ENCODE measurements at regions not wholly inside any gene's neighbourhood (a gene's known extent, or its start where the extent isn't known, plus 50 kb on each side); places are given as distances from the start of the nearest gene placed in this dataset.

DNA sequence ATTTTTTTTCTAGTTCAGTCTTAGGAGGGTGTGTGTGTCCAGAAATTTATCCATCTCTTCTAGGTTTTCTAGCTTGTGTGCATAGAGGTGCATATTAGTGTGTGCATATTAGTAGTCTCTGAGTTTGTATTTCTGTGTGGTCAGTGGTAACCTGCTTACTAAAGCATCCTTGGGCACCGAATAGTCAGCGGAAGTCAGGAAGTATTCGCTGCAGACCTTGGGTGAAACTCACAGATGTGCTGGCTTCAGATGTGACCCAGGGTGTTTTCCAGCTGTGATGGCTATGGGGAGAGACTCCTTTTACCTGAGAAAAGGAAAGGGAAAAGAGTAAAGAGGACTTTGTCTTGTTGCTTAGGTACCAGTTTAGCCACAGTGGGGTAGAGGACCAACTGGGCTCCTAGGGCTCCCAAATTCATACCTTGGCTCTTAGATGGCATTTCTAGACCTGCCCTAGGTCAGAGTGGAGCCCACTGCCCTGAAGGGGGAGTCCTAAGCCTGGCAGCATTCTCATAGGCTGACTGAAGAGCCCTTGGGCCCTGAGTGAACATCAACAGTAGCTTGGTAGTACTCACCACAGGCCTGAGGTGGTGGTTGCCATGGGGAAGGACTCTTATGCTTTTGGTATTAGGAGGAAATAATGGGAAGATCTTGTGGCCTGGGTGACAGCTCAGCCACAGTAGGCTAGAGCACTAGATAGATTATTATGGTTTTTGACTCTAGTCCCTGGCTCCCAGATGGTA, 286.0 kb upstream of the ZPLD1 start:
- no peak for DNase-seq (ENCODE audit: low read depth in 2 of 2)

DNA sequence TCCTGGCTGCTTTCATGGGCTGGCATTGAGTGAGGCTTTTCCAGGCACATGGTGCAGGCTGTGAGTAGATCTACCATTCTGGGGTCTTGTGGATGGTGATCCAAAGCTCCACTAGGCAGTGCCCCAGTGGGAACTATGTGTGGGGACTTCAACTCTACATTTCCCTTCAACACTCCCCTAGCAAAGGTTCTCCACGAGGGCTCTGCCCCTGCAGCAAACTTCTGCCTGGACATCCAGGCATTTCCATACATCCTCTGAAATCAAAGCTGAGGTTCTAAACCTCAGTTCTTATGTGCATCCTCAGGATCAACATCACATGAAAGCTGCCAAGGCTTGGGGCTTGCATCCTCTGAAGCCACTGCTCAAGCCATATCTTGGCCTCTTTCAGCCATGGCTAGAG, 282.9 kb upstream of the ZPLD1 start:
- DNase-seq (ENCODE audit: low read depth in 2 of 2) = no peak

DNA sequence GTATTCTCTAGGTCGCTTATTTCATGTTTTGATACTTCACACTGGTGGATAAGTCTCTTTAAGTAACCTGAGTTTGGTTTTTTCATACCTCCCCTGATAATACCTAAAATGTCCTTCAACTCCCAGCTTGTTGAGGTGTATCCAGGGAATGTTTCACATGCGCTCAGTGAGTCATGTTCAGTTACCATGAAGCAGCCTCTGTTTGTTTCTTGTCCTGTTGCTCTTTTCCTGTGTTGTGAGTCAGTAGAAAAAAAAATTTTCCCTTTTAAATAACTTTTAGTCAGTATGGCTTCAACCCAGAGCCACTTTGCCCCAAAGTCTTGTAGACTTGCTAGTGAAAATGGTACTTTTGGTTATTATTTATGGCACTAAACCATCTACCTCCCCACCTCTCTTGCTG, 278.4 kb upstream of the ZPLD1 start:
- no peak for DNase-seq (ENCODE audit: low read depth in 2 of 2)

DNA sequence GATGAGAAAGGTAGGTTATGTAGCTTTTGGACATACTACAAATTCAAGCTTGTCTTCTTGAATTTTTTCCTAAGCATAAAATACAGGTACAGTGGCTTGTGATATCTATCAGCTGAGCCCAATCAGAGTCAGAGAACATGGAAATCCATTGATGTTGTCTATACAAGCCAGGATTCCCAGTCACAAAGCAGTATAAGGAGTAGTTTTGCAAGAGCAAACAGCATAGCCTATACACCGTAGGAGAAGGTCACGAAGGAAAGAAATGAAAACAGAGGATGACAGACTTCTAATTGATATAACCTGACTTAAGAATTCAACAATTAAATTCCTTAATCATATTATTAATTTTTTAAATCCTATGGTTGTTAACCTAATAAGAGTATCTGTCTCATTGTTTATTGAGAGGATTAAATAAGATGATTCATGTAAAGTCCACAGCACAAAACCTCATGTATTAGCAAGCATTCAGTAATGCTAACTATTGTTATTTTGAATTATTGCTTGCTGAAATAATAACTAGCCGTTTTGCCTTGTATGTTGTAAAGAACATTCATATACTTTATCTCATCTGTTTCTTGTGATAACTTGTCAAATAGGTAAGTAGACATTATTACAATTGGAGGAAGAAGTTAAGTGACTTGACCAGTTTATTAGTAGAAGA, 276.6 kb upstream of the ZPLD1 start:
- DNase-seq (ENCODE audit: low read depth in 2 of 2) = no peak

DNA sequence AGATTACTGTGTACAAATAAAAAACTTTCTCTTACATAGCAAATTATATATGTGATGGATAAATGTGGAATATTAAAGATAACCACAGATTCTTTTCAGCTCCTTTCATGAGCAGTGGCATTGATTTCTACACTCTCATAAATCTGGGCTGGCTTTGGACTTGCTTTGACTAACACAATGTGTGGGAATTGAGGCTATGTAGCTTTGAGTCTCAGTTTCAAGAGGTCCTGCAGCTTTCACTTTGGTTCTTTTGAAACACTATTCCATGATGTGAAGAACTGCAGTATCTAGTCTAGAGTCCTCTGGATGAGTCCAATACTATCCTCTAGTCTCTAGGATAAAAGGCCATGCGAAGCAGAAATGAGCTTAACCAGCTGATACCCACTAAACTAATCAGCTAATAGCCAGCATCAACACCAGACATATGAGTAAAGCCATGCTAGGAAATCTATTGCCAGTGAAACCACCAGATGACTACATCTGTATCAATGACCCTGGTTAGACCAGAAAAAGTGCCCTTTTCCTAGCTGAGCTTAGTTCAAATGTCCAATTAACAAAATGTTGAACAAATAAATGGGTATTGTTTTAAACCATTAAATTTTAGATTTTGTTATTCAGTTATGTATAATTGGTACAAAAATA, 274.9 kb upstream of the ZPLD1 start:
- DNase-seq (ENCODE audit: low read depth in 2 of 2) = no peak

DNA sequence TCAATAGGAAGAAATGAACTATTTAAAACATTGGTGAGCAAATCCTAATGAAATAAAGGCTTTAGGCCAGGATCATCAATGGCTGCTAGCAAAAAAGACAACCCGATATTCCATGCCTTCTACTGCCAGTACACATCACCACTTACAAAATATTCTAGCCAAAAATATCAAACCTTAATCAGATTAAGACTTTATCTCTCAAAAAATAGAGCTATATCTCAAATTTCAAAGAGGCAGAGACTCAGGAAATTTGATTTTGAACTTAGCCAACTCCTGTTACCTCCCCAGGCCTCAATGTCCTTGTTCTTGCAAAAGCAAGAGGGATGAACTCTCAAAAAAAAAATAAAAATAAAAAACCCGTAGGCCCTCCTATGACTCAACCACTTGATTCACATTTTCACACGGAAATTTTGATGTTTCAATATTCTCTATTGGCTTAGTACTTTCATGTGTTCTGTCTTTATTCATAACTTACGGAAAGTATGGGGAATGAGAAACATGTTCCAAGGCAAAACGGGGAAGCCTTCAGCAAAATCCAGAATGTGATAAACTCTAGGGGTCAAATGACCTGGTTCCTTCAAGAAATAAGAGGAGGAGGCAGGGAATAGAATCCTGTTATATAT, 273.3 kb upstream of the ZPLD1 start:
- DNase-seq (ENCODE audit: low read depth in 2 of 2) = no peak

DNA sequence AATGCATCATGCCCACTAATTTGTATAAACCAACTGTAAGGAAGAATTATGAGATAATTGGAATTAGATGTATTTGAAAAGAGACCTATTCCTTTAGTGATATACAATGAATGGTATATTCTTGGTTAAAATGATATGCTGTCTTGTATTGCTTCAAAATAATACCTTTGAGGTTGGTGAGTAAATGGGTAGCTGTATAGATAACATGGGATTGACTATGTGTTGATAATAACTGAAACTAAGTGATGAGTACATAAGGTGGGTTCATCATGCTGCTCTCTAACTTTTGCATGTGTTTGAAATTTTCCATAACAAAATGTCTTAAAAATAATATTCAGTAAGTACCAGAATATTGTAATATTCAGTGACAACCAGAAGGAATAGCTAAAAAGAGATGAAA, 272.6 kb upstream of the ZPLD1 start:
- DNase-seq (ENCODE audit: low read depth in 2 of 2) = no peak

DNA sequence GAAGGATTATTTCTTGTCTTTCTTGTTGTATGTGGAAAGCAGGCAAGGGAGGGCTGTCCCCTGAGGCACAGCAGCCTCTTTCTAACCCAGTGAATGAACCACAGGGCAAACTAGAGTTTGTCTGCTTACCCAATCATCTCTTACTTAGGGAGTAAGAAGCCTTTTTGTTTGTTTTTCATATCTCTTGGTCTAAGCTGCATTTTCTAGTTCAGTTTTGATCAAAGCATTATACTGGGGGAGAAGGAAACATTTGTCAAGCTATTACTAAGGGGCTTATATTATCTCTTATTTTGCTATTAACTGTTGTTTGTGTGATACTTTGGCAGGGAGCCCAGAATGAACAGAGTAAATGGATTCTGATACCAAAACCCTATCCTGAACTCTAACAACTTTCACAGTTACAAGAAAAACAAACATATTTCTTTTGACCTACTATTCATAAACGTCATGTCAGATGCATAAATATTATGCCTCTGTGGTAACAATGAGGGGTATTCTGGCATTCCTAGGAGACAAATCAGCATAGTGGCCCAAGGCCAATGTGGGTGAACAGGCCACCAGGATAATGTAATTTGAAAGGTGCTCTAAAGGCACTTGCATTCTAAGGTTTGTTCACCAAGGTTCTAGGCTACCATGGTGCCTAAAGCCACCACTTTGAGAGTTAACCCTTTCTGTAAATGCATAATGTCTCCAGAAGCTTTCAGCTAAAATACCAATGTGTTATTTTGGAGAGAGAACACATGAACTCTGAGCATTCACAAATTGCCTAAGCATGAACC, 271.6 kb upstream of the ZPLD1 start:
- no peak for DNase-seq (ENCODE audit: low read depth in 2 of 2)

DNA sequence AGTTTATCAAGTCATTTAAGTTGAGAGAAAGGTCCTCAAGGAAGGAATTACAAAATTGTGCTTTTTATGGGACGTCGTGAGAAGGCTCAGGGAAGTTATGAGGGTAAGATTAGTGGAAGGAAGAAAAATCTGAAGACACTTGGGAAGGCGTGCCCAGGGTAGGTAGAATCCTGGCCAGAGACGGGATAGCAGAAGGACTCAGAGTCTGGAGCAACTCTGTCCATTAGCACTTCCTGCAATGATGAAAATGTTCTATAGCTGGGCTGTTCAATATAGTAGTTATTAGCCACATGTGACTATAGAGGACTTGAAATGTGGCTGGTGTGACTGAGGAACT, 271.0 kb upstream of the ZPLD1 start:
- no peak for DNase-seq (ENCODE audit: low read depth in 2 of 2)

DNA sequence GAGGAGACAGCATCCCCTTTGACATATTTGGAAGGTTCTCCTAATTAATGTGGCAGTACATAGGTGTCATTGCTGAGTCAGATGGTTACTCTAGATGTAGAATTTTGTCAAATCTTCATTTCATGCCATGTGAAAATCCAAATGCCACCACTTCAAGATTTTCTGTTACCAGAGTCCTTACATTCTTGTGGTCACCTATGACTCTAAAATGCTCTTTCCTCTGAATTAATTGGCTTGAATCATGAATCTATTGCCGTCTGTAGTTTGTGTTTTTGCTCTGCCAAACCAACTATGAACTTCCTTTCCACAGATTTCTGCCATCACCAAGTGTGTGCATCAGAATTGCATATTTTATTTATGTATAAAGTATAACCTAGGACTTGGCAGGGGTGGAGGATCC, 269.4 kb upstream of the ZPLD1 start:
- DNase-seq (ENCODE audit: low read depth in 2 of 2) = no peak

DNA sequence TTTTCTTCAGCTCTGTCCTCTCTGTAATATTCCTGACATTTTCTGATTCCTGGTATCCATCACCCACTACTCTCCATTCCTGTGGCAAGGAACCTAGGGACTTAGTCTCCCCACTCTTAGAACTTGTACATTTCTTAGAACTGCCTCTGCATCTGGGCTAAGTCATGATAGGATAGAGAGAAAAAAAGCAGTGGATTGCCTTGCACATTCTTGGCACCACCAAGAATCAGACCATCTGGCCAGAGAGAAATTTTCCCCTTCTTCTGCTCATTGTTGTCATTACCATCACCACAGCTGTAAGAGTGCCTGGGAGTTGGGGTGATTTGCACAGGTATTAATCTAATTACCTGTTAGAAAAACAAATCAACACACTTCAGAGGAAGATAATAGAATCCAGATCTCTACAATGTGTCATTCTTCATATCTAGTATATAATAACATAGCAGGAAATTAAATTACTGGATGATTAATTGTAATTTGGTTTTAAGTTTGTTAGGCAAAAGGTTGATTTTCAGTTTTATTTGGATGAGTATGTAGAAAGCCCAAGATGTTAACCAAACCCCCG, 264.8 kb upstream of the ZPLD1 start:
- DNase-seq (ENCODE audit: low read depth in 2 of 2) = no peak

DNA sequence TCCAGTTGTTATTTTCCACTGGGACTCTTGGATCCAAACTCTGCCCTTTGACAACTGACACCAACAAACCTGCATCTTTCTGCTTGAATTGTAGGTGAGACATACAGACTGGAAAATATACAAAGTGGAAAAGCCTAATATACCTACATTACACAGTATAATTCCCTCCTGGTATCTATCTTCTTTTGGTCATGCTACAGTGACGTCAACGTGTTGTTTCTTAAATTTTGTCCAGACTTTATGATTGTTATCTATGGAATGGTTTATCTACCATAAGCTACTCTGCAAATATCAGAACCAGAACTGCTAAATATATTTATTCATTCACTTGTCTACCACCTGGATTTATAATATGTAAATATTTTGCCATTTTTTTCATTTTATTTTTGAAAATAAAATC, 264.3 kb upstream of the ZPLD1 start:
- DNase-seq (ENCODE audit: low read depth in 2 of 2) = no peak

DNA sequence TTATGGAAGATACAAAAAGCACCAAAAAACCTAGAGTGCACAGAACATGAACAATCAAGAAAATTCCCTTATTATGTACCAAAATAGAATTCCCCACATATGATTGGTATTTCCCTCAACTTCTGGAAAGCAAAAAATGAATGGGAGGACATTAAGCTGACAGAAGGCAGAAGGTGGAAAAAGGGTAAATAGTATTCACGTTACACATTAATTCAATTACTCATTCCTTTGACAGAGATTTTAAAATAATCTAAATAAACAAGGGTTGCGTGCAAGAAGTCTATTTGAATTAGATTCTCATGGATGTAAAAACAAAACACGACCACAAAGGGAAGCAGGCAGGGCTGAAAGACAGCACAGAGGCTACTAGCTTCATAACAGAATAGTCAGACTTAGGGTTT, 260.5 kb upstream of the ZPLD1 start:
- DNase-seq (ENCODE audit: low read depth in 2 of 2) = no peak

DNA sequence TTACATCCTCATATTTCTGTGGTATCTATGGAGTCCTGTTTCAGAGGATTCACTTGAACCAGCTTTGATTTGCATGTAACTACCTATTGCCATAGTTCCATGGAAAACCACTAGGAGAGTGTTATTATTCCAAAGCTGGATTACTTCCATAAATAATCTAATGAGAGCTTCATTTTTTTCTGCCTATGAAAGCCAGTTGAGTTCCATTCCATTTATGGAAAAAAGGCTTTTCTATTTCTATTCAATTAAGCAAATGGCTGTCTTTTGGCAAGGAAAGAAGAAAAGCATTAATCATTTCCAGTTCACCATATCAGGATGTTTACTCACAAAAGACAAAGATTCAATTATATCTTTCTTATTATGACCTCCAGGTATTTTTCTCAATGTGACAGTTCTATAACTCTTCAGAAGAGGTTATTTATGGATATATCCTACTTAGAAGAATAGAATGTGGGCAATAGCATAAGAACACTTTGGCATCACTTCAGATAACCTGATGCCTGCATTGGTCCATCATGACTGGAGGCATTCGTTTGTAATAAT, 259.9 kb upstream of the ZPLD1 start:
- DNase-seq (ENCODE audit: low read depth in 2 of 2) = no peak

DNA sequence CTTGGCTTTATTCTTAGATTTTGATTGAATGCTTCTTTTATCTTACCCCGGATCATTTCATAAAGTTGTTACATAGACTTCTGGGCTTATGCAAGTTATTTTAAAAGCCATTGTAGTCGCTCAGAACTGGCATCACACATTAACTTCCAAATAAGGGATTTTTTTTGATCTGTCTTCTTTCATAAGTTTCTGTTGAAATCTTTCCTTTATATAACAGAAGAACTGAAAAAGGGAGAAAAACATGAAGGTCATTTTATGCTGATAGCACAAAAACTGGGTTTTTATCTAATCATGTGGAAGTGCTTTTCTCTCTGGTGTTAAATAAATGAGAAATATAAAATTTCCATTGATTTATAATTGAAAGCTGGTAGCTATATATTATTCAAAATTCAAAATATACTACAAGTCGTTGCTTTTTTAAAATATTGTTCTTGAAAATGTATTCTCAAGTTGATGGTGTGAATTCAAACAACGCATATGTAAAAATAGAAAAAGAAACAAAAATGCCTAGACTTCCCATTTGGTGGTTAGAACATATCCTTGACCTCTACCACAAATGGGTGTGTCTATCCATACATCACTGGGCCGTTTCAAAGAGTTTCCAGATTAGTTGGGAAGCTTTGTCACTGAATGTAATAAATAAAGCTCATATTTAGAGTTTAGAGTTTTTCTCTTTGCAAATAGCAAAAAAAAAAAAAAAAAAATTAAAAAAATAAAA, 258.3 kb upstream of the ZPLD1 start:
- no peak for DNase-seq (ENCODE audit: low read depth in 2 of 2)

DNA sequence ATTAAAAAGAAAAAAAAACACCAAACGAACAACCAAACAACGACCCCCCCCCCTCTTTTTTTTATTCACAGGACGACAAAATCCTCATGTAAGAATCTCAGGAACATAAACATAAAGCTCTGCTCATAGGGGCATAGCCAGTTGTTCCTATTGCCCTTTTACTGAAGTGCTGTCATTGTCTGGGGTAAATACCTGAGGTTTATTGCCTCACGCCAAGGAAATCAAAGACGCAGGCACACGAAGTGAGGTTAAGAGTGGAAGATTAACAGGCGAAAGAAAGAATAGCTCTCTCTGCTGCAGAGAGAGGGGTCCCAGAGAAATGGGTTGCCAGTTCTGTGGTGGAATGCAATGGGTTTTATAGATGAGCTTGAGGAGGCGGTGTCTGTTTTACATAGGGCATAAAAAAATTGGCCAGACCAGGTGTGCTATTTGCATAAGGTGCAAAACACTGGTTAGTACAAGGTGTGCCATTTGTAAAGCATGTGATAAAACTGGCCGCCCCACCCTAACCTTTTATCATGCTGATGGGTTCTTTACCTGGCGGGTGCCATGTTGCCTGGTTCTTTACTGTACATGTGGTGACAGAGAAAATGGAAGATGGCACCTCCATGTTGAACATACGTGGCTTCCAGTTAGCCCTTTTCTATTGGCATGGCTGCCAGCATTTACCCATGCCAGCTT, 257.6 kb upstream of the ZPLD1 start:
- DNase-seq (ENCODE audit: low read depth in 2 of 2) = no peak

DNA sequence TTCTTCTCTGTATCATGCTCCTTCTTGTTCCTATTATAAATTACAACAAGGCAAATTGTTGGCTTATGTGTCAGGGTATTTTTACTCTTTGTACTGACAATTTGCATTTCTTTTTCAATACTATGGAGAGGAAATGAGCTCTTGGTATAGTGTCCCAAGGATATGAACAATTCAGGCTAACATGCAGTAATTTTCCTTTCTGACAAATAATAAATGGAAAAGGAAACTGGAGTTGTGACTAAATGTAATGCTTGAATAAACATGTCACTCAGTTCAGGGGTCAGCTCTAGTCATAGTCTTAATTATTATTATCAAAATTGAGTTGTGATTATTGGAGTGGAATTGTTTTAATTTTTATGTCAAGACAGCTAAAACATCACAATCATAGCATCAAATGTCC, 256.0 kb upstream of the ZPLD1 start:
- DNase-seq (ENCODE audit: low read depth in 2 of 2) = no peak

DNA sequence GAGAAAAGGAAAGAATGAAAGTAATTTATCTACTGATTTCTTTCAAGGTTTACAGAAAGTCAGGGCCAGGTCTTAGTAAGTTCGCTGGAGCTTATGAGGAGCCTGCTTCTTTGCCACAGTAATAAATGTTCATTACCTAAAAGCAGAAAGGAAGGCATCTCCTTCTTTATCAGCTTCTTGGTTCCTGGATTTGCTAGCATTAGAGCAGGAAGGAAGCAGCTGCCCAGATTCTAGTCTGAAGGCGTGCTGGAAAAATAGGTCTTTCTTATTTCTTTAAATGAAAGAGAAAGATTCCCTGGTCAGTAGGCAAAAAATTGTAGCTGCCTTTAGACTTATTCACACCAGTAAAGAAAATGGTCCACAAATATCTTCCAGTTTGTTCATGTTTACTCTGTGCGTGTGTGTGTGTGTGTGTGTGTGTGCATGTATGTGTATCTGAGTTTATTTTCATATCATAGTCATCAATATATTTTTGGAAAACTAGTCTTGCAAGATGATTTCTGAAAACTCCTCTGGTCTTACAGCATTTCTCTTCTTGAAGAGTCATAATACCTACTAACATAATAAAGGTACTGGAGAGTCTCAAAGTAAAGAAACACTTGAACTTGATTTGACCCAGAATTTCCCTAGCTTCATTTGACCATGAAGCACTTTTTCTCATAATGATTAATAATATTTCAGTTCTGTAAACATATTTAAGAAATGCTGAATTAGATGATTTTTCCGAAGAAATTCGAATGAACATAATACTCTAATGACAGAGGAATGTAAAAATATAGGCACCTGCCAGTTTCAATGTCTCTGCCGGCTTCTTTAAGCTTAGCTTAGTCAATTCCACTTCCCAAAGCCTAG, 255.3 kb upstream of the ZPLD1 start:
- no peak for DNase-seq (ENCODE audit: low read depth in 2 of 2)

DNA sequence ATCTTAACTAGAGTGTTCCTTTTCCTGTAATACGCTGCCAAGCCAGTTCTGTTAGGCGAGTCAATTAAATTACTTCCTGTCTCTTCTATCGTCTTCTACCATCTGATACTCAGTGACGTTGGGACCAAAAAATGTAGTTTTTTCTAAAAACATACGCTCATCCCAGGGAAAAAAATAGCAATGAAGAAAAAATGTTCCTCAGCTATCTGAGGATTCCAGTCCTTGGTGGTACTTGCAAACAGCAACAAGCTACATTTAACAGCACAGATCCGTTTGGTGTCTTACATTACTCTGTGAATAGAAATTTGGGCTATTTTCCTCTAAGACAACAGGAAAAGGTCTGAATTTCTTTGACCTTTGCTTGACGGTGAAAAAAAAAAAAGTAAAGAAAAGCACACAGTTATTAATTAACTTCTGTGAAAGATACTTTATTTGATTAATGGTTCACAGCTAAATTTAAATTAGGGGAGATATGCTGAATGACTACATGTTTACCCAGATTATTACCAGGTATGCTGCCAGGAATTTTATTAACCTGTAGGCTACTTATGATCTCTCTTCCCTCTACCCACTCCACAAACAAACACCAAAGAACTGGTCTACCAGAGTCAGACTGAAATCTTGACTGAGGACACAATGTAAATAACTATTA, 254.4 kb upstream of the ZPLD1 start:
- DNase-seq (ENCODE audit: low read depth in 2 of 2) = no peak
